DND-41 (cell line): ENCODE measurements at regions not wholly inside any gene's neighbourhood (a gene's known extent, or its start where the extent isn't known, plus 50 kb on each side); places are given as distances from the start of the nearest gene placed in this dataset.

Experiments used
- ATAC-seq: fragments of 200-7000 bp; cut with Tn5 transposase; 3 replicates; pipeline ENCODE4 v1.9.1; 2021; ENCODE audit warnings: low read depth; ENCODE audit not compliant: insufficient read depth
- DNase-seq: peaks from one replicate; pipeline ENCODE4 v3.0.0-alpha.2; 2020
- H2AFZ ChIP-seq: 2 replicates; pipeline ENCODE4 v1.6.0; 2012; ENCODE audit warnings: low read depth, low read length
- H3K27ac ChIP-seq: 2 replicates; pipeline ENCODE4 v1.5.1; 2012; ENCODE audit warnings: low read length, inconsistent platforms
- H3K27me3 ChIP-seq: fragments of 200-600 bp; sonication (generic); 2 replicates; pipeline ENCODE4 v1.6.0; 2012; ENCODE audit warnings: low read length, mild to moderate bottlenecking, inconsistent platforms; ENCODE audit not compliant: insufficient read depth, poor library complexity
- H3K36me3 ChIP-seq: 2 replicates; pipeline ENCODE4 v1.5.1; 2012; ENCODE audit warnings: low read length, inconsistent platforms; ENCODE audit not compliant: insufficient read depth
- H3K4me1 ChIP-seq: 2 replicates; pipeline ENCODE4 v1.5.1; 2012; ENCODE audit warnings: mild to moderate bottlenecking, low read length; ENCODE audit not compliant: insufficient read depth
- H3K4me2 ChIP-seq: 2 replicates; pipeline ENCODE4 v1.6.0; 2012; ENCODE audit warnings: mild to moderate bottlenecking, moderate library complexity, low read length, inconsistent platforms; ENCODE audit not compliant: insufficient read depth
- H3K4me3 ChIP-seq, 2 experiments: fragments of 200-600 bp in 1 of 2; shearing (Covaris generic) in 1 of 2; 2 replicates each; pipeline ENCODE4 v1.5.1; 2012 to 2016; ENCODE audit warnings: inconsistent platforms in 2 of 2, low read length in 2 of 2, mild to moderate bottlenecking in 2 of 2, low read depth in 1 of 2, moderate library complexity in 1 of 2
- H3K79me2 ChIP-seq: 2 replicates; pipeline ENCODE4 v1.6.0; 2012; ENCODE audit warnings: low read length, inconsistent platforms; ENCODE audit not compliant: insufficient read depth
- H3K9ac ChIP-seq: 2 replicates; pipeline ENCODE4 v1.6.0; 2012; ENCODE audit warnings: low read depth, mild to moderate bottlenecking, inconsistent platforms, low read length, moderate library complexity
- H3K9me3 ChIP-seq: 2 replicates; pipeline ENCODE4 v1.5.1; 2012; ENCODE audit warnings: low read length, moderate library complexity, mild to moderate bottlenecking, inconsistent platforms; ENCODE audit not compliant: insufficient read depth, severe bottlenecking
- H4K20me1 ChIP-seq: 2 replicates; pipeline ENCODE4 v1.6.0; 2012; ENCODE audit warnings: low read length; ENCODE audit not compliant: insufficient read depth
- EZH2 ChIP-seq: IDR thresholded peaks from 3 replicates; pipeline ENCODE4 v1.6.1; 2012; ENCODE audit warnings: borderline replicate concordance, low read depth, mild to moderate bottlenecking, moderate library complexity, low read length, inconsistent platforms; ENCODE audit not compliant: severe bottlenecking
- TF ChIP-seq, protein P1 (sequence below): IDR thresholded peaks from 2 replicates; pipeline ENCODE4 v1.5.1; 2012; ENCODE audit warnings: borderline replicate concordance, low read length, moderate library complexity, mild to moderate bottlenecking; ENCODE audit not compliant: poor library complexity, severe bottlenecking; ENCODE audit errors: extremely low read depth

DNA sequence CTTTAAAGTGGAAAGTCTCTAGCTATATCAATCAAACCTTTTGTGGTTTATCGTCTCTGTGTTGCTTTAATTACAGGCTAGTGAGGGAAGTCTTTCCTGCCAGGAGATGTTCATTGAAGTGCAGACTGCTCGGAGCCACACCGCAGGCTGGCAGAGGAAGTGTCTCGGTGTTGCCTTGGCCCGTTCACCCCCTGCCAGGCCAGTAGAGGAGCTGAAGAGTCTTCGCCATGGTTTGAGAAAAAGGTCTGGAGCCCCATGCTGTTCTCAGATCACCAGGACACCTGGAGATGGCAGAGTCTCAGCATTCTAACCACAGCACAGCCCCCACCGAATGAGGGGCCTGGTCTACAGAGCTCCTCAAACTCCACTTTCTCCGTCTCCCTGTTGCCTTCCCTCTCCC is 275.9 kb upstream of the PLPP4 start:
- H3K27ac ChIP-seq, result no peak overlapping the region
- no peaks in the 10 kb centered on the region for H3K36me3 ChIP-seq
- TF ChIP-seq, protein P1, sequence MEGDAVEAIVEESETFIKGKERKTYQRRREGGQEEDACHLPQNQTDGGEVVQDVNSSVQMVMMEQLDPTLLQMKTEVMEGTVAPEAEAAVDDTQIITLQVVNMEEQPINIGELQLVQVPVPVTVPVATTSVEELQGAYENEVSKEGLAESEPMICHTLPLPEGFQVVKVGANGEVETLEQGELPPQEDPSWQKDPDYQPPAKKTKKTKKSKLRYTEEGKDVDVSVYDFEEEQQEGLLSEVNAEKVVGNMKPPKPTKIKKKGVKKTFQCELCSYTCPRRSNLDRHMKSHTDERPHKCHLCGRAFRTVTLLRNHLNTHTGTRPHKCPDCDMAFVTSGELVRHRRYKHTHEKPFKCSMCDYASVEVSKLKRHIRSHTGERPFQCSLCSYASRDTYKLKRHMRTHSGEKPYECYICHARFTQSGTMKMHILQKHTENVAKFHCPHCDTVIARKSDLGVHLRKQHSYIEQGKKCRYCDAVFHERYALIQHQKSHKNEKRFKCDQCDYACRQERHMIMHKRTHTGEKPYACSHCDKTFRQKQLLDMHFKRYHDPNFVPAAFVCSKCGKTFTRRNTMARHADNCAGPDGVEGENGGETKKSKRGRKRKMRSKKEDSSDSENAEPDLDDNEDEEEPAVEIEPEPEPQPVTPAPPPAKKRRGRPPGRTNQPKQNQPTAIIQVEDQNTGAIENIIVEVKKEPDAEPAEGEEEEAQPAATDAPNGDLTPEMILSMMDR, result no peak
- no peak for TF ChIP-seq EZH2
- ATAC-seq, result no peak
- H3K4me2 ChIP-seq, result no peak overlapping the region
- DNase-seq, result no peak
- no peak overlapping the region for H2AFZ ChIP-seq
- no peaks in the 10 kb centered on the region for H3K79me2 ChIP-seq
- no peak overlapping the region for H3K4me3 ChIP-seq
- H3K9me3 ChIP-seq, result no peaks in the 10 kb centered on the region
- peaks cover 16% of the 10 kb centered on the region for H3K27me3 ChIP-seq
- H4K20me1 ChIP-seq, result no peaks in the 10 kb centered on the region
- H3K4me1 ChIP-seq, result no peaks in the 10 kb centered on the region
- no peak overlapping the region for H3K9ac ChIP-seq

DNA sequence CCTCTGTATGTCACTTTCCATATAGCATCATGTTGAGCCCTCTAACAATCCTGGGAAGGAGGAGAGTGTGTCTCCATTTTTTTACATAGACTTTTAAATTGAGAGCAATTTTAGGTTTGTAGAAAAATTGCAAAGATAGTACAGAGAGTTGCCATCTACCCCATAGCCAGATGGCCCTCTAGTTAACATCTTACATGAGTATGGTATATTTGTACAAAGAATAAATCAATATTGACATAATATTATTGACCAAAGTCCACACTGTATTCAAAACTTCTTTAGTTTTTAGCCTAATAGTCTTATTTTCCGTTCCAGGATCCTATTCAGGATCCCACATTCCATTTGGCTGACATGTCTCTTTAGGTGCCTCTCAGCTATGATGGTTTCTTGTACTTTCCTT is 274.6 kb upstream of the PLPP4 start:
- DNase-seq, result no peak
- no peaks in the 10 kb centered on the region for H3K4me1 ChIP-seq
- peaks cover 14% of the 10 kb centered on the region for H3K27me3 ChIP-seq
- H3K27ac ChIP-seq, result no peak overlapping the region
- no peak overlapping the region for H3K4me2 ChIP-seq
- no peak overlapping the region for H2AFZ ChIP-seq
- TF ChIP-seq, protein P1, result no peak
- no peak for TF ChIP-seq EZH2
- H3K79me2 ChIP-seq, result no peaks in the 10 kb centered on the region
- no peak overlapping the region for H3K9ac ChIP-seq
- no peak overlapping the region for H3K4me3 ChIP-seq
- H3K36me3 ChIP-seq, result no peaks in the 10 kb centered on the region
- no peaks in the 10 kb centered on the region for H3K9me3 ChIP-seq
- no peak for ATAC-seq
- H4K20me1 ChIP-seq, result no peaks in the 10 kb centered on the region

DNA sequence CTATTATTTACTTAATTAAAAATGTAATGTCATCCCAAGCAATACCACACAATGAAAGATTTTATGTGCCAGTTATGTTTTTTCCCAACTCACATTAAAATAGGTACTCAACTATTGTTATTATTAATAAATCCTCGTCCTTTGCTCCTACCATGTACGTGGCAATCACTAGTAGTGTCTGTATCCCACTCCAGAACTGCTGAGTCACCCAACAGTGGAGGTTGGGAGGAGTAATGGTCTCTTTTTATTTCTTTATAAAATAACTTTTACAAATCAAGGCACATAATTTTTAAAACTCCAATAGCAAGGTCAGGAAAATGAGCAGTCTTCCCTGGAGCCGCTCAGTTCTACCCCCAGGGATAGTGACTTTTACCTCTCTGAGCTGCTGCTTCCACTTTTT is 273.5 kb upstream of the PLPP4 start:
- Histone ChIP-seq H2AFZ (no peak overlapping the region), H3K27me3 (peaks cover 13% of the 10 kb centered on the region), H3K9ac (no peak overlapping the region), H3K4me3 (no peak overlapping the region), H3K4me2 (no peak overlapping the region), H3K79me2 (no peaks in the 10 kb centered on the region), H3K4me1 (no peaks in the 10 kb centered on the region), H3K36me3 (no peaks in the 10 kb centered on the region), H3K9me3 (no peaks in the 10 kb centered on the region), H4K20me1 (no peaks in the 10 kb centered on the region), H3K27ac (no peak overlapping the region)
- TF ChIP-seq, protein P1, result no peak
- no peak for TF ChIP-seq EZH2
- DNase-seq (no peak), ATAC-seq (no peak)
